Neural cell (in vitro differentiated cells): ENCODE measurements at regions not wholly inside any gene's neighbourhood (a gene's known extent, or its start where the extent isn't known, plus 50 kb on each side); places are given as distances from the start of the nearest gene placed in this dataset.

Source experiments
- H2AFZ ChIP-seq: fragments of 200-600, 300-800 bp; sonication (generic), shearing (Covaris generic); 2 replicates; pipeline ENCODE4 v1.6.0; 2014; ENCODE audit warnings: low read depth, mild to moderate bottlenecking, antibody characterized with exemption, low read length, moderate library complexity
- H3F3A ChIP-seq: fragments of 200-600 bp; shearing (Covaris generic); 2 replicates; pipeline ENCODE4 v1.6.1; 2016; ENCODE audit warnings: mild to moderate bottlenecking, moderate library complexity, mixed read lengths, antibody characterized with exemption, low read length; ENCODE audit not compliant: insufficient read depth, poor library complexity, severe bottlenecking
- H3K27ac ChIP-seq: fragments of 200-600, 300-800 bp; sonication (generic), shearing (Covaris generic); 2 replicates; pipeline ENCODE4 v1.5.1; 2014; ENCODE audit warnings: mild to moderate bottlenecking, low read length, moderate library complexity
- H3K27me3 ChIP-seq: fragments of 300-800, 200-600 bp; sonication (generic), shearing (Covaris generic); 2 replicates; pipeline ENCODE4 v1.6.0; 2014; ENCODE audit warnings: mild to moderate bottlenecking, low read depth, low read length, moderate library complexity; ENCODE audit not compliant: insufficient read depth
- H3K36me3 ChIP-seq: fragments of 300-800, 200-600 bp; sonication (generic), shearing (Covaris generic); 2 replicates; pipeline ENCODE4 v1.5.1; 2014; ENCODE audit warnings: mild to moderate bottlenecking, antibody characterized with exemption, low read length, moderate library complexity; ENCODE audit not compliant: insufficient read depth
- H3K4me2 ChIP-seq: fragments of 300-800, 200-600 bp; sonication (generic), shearing (Covaris generic); 2 replicates; pipeline ENCODE4 v1.6.0; 2014; ENCODE audit warnings: mild to moderate bottlenecking, low read length
- H3K4me3 ChIP-seq: fragments of 300-800, 200-600 bp; sonication (generic), shearing (Covaris generic); 2 replicates; pipeline ENCODE4 v1.5.1; 2014; ENCODE audit warnings: mild to moderate bottlenecking, low read length, moderate library complexity
- H3K79me2 ChIP-seq: fragments of 200-600 bp; shearing (Covaris generic); replicated peaks from 2 replicates; pipeline ENCODE4 v1.6.0; 2014; ENCODE audit warnings: mild to moderate bottlenecking, low read length, moderate library complexity; ENCODE audit not compliant: insufficient read depth
- H3K9ac ChIP-seq: fragments of 300-800, 200-600 bp; sonication (generic), shearing (Covaris generic); 2 replicates; pipeline ENCODE4 v1.6.1; 2016; ENCODE audit warnings: mild to moderate bottlenecking, low read length, mixed read lengths
- H3K9me2 ChIP-seq: fragments of 200-600 bp; shearing (Covaris generic); 2 replicates; pipeline ENCODE4 v1.6.1; 2016; ENCODE audit warnings: mild to moderate bottlenecking, low read length, mixed read lengths; ENCODE audit not compliant: insufficient read depth
- H3K9me3 ChIP-seq: fragments of 200-600, 300-800 bp; sonication (generic), shearing (Covaris generic); 2 replicates; pipeline ENCODE4 v1.6.1; 2016; ENCODE audit warnings: mild to moderate bottlenecking, mixed run types, low read length, moderate library complexity, mixed read lengths
- H4K20me1 ChIP-seq: fragments of 200-600 bp; shearing (Covaris generic); 2 replicates; pipeline ENCODE4 v1.6.1; 2016; ENCODE audit warnings: mild to moderate bottlenecking, mixed run types; ENCODE audit not compliant: insufficient read depth
- EP300 ChIP-seq: fragments of 450-650 bp; conservative IDR thresholded peaks from 2 replicates; pipeline ENCODE4 v1.6.1; 2014; ENCODE audit warnings: antibody characterized with exemption, mild to moderate bottlenecking, moderate library complexity; ENCODE audit not compliant: poor library complexity, severe bottlenecking
- EZH2 ChIP-seq: fragments of 200-600, 300-800 bp; shearing (Covaris generic), sonication (generic); IDR thresholded peaks from 2 replicates; pipeline ENCODE4 v1.6.1; 2014; ENCODE audit warnings: antibody characterized with exemption, low read length, borderline replicate concordance, mild to moderate bottlenecking; ENCODE audit not compliant: insufficient read depth, poor library complexity, severe bottlenecking
- MXI1 ChIP-seq: fragments of 450-650 bp; conservative IDR thresholded peaks from 2 replicates; pipeline ENCODE4 v1.6.1; 2014; ENCODE audit warnings: antibody characterized with exemption, mild to moderate bottlenecking; ENCODE audit not compliant: poor library complexity, severe bottlenecking
- POLR2AphosphoS5 ChIP-seq: IDR thresholded peaks from 2 replicates; pipeline ENCODE4 v1.6.1; 2012
- RAD21 ChIP-seq: fragments of 450-650 bp; conservative IDR thresholded peaks from 2 replicates; pipeline ENCODE4 v1.6.1; 2014; ENCODE audit warnings: antibody characterized with exemption, mild to moderate bottlenecking, moderate library complexity
- SMC3 ChIP-seq: fragments of 450-650 bp; conservative IDR thresholded peaks from 2 replicates; pipeline ENCODE4 v1.6.1; 2014; ENCODE audit warnings: antibody characterized with exemption, mild to moderate bottlenecking, moderate library complexity; ENCODE audit not compliant: poor library complexity
- TAF1 ChIP-seq: IDR thresholded peaks from 2 replicates; pipeline ENCODE4 v1.6.1; 2012; ENCODE audit warnings: low read depth
- TF ChIP-seq, protein P1 (sequence below): fragments of 450-650 bp; IDR thresholded peaks from 2 replicates; pipeline ENCODE4 v1.5.1; 2014; ENCODE audit warnings: antibody characterized with exemption, mild to moderate bottlenecking, moderate library complexity; ENCODE audit not compliant: poor library complexity, severe bottlenecking
- TF ChIP-seq, protein P2 (sequence below): IDR thresholded peaks from 2 replicates; pipeline ENCODE4 v1.6.1; 2012; ENCODE audit warnings: borderline replicate concordance

DNA sequence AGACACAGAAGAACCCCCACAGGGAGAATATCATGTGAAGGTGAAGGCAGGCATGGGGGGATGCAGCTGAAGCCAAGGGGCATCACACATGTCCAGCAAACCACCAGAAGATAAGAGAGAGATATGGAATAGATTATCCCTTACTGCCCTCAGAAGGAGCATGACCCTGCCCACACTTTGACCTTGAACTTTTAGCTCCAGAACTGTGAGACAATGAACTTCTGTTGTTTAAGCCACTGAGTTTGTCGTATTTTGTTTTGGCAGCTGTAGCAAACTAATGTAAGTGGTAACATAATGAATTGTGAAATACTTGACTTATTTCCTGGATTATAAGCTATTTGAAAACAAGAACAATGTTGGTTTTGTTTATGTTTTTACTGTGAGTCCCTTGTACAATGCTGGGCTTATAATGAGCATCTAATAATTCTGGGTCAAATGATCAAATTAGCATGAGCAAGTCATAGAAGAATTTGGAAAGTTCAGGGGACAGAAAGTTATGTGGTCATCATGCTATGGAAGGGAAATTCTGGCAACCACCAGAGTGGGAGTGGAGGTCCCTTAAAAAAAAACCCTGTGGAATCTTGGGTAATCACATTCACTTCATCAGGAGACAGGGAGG, 541.0 kb upstream of the KLHL29 start:
- Histone ChIP-seq H3K9me2 (no peaks in the 10 kb centered on the region), H3K4me3 (no peak overlapping the region), H3K79me2 (no peaks in the 10 kb centered on the region), H3F3A (no peaks in the 10 kb centered on the region), H3K36me3 (no peaks in the 10 kb centered on the region), H3K27ac (no peak overlapping the region), H3K27me3 (no peaks in the 10 kb centered on the region), H4K20me1 (no peaks in the 10 kb centered on the region), H3K9me3 (no peaks in the 10 kb centered on the region), H3K9ac (no peak overlapping the region), H3K4me2 (no peak overlapping the region), H2AFZ (no peak overlapping the region)
- TF ChIP-seq SMC3 (no peak), TAF1 (no peak), POLR2AphosphoS5 (no peak), EZH2 (no peak), RAD21 (no peak), EP300 (no peak), MXI1 (no peak)
- TF ChIP-seq, protein P1, sequence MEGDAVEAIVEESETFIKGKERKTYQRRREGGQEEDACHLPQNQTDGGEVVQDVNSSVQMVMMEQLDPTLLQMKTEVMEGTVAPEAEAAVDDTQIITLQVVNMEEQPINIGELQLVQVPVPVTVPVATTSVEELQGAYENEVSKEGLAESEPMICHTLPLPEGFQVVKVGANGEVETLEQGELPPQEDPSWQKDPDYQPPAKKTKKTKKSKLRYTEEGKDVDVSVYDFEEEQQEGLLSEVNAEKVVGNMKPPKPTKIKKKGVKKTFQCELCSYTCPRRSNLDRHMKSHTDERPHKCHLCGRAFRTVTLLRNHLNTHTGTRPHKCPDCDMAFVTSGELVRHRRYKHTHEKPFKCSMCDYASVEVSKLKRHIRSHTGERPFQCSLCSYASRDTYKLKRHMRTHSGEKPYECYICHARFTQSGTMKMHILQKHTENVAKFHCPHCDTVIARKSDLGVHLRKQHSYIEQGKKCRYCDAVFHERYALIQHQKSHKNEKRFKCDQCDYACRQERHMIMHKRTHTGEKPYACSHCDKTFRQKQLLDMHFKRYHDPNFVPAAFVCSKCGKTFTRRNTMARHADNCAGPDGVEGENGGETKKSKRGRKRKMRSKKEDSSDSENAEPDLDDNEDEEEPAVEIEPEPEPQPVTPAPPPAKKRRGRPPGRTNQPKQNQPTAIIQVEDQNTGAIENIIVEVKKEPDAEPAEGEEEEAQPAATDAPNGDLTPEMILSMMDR = no peak
- TF ChIP-seq, protein P2, sequence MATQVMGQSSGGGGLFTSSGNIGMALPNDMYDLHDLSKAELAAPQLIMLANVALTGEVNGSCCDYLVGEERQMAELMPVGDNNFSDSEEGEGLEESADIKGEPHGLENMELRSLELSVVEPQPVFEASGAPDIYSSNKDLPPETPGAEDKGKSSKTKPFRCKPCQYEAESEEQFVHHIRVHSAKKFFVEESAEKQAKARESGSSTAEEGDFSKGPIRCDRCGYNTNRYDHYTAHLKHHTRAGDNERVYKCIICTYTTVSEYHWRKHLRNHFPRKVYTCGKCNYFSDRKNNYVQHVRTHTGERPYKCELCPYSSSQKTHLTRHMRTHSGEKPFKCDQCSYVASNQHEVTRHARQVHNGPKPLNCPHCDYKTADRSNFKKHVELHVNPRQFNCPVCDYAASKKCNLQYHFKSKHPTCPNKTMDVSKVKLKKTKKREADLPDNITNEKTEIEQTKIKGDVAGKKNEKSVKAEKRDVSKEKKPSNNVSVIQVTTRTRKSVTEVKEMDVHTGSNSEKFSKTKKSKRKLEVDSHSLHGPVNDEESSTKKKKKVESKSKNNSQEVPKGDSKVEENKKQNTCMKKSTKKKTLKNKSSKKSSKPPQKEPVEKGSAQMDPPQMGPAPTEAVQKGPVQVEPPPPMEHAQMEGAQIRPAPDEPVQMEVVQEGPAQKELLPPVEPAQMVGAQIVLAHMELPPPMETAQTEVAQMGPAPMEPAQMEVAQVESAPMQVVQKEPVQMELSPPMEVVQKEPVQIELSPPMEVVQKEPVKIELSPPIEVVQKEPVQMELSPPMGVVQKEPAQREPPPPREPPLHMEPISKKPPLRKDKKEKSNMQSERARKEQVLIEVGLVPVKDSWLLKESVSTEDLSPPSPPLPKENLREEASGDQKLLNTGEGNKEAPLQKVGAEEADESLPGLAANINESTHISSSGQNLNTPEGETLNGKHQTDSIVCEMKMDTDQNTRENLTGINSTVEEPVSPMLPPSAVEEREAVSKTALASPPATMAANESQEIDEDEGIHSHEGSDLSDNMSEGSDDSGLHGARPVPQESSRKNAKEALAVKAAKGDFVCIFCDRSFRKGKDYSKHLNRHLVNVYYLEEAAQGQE = no peak

DNA sequence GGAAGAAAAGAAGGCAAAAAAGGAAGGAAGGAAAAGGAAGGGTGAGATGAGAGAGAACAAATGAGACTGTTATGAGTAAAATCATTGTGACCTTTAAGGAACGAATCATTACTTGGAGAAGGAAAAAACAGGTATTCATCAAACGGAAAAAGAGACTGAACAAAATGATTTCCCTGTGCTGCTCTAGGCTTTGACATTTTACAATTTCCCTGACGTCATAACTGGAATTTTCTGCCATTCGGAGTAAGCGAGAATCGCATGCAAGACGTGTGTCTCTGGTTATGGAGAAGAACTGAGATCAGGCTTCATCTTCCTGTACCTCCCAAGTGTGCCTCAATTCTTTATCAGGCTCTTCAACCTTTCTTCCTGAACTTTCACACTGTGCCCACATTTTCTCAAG, 534.7 kb upstream of the KLHL29 start:
- Histone ChIP-seq H3F3A (no peaks in the 10 kb centered on the region), H4K20me1 (no peaks in the 10 kb centered on the region), H3K27me3 (no peaks in the 10 kb centered on the region), H3K79me2 (no peaks in the 10 kb centered on the region), H2AFZ (no peak overlapping the region), H3K4me2 (no peak overlapping the region), H3K9me2 (no peaks in the 10 kb centered on the region), H3K36me3 (no peaks in the 10 kb centered on the region), H3K4me3 (no peak overlapping the region), H3K27ac (no peak overlapping the region), H3K9ac (no peak overlapping the region), H3K9me3 (no peaks in the 10 kb centered on the region)
- TF ChIP-seq RAD21 = no peak
- TF ChIP-seq, protein P1 = no peak
- no peak for TF ChIP-seq POLR2AphosphoS5
- TF ChIP-seq EZH2 = no peak
- TF ChIP-seq, protein P2 = no peak
- no peak for TF ChIP-seq SMC3
- TF ChIP-seq TAF1 = no peak
- no peak for TF ChIP-seq MXI1
- no peak for TF ChIP-seq EP300
